Erythroblast (primary cell): ENCODE measurements at regions not wholly inside any gene's neighbourhood (a gene's known extent, or its start where the extent isn't known, plus 50 kb on each side); places are given as distances from the start of the nearest gene placed in this dataset.

Experiments used
- GATA1 ChIP-seq: IDR thresholded peaks from 2 replicates; pipeline ENCODE4 v1.6.1; 2011; ENCODE audit warnings: low read depth, mild to moderate bottlenecking, control low read depth, low read length, moderate library complexity
- POLR2A ChIP-seq: IDR thresholded peaks from 2 replicates; pipeline ENCODE4 v1.6.1; 2011; ENCODE audit warnings: mild to moderate bottlenecking, low read length

DNA sequence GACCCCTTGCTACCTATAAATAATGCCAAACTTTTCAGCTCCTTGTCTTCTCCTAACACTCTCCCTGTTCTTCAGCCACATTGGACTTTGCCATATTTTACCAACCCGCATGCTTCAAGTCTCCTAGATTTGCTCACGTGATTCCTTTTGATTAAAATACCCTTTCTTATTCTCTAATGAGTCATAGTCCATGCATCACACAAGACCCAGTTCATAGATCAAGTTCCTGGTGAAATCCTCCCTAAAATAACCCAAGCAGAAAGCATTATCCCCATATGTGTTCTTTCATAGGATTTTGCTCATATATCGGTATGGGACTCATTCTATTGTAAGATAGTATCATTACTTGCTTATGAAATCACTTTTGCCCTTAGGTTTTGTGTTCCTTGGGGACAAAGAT, 108.9 kb upstream of the STXBP5 start:
- TF ChIP-seq GATA1 (no peak), POLR2A (no peak)
